Aorta (tissue), 5 donors: ENCODE measurements at regions not wholly inside any gene's neighbourhood (a gene's known extent, or its start where the extent isn't known, plus 50 kb on each side); places are given as distances from the start of the nearest gene placed in this dataset.

Experiments
- ATAC-seq: fragments of 200-7000 bp; cut with Tn5 transposase; one replicate; pipeline ENCODE4 v1.9.1; 2022; ENCODE audit warnings: moderate library complexity; ENCODE audit not compliant: low FRiP score
- DNase-seq, 2 donors: peaks; one replicate each; pipeline ENCODE4 v3.0.0-alpha.2; 2020
- H3K27ac ChIP-seq, 2 donors: one replicate each; pipeline ENCODE4 v1.5.1; 2013; ENCODE audit warnings: low read length in 2 of 2, mild to moderate bottlenecking in 2 of 2, moderate library complexity in 2 of 2, control low read depth in 1 of 2, inconsistent platforms in 1 of 2, low read depth in 1 of 2
- H3K27me3 ChIP-seq, 2 donors: one replicate each; pipeline ENCODE4 v1.6.1; 2013; ENCODE audit warnings: control low read depth in 1 of 2, low read length in 1 of 2, mild to moderate bottlenecking in 1 of 2, moderate library complexity in 1 of 2; ENCODE audit not compliant: insufficient read depth in 2 of 2, control insufficient read depth in 1 of 2
- H3K36me3 ChIP-seq, 2 donors: one replicate each; pipeline ENCODE4 v1.6.1; 2013; ENCODE audit warnings: control low read depth in 1 of 2, low read length in 1 of 2, mild to moderate bottlenecking in 1 of 2; ENCODE audit not compliant: insufficient read depth in 2 of 2, control insufficient read depth in 1 of 2
- H3K4me1 ChIP-seq, 2 donors: one replicate each; pipeline ENCODE4 v1.6.1; 2013; ENCODE audit warnings: low read length in 2 of 2, control low read depth in 1 of 2, mild to moderate bottlenecking in 1 of 2, moderate library complexity in 1 of 2; ENCODE audit not compliant: insufficient read depth in 2 of 2, control insufficient read depth in 1 of 2
- H3K4me3 ChIP-seq, 2 donors: one replicate each; pipeline ENCODE4 v1.5.1; 2013; ENCODE audit warnings: low read length in 2 of 2, control low read depth in 1 of 2, mild to moderate bottlenecking in 1 of 2
- H3K9me3 ChIP-seq: one replicate; pipeline ENCODE4 v1.6.1; 2013; ENCODE audit warnings: mild to moderate bottlenecking, low read length; ENCODE audit not compliant: control insufficient read depth
- WGBS, 2 donors: extraction: QIAGEN DNeasy Blood & Tissue Kit; methylation state at CpG; one replicate each; pipeline ENCODE4 v1.1.7; 2013; 5-methylcytosine and 5-hydroxymethylcytosine counted together
- intact Hi-C, 2 donors: fragments of 100-400 bp; cut with DNase I; formaldehyde crosslinking; loops; one replicate each; pipeline versions ENCODE4 v1.14.2 to v1.15.0; 2022
- donor health status: healthy with polysubstance abuse.
- donor health status: Bipolar disorder and iron deficiency.
- donor health status: DM: no; HTN: no; CAD: no.
- donor health status: DM: no; HTN: no; CAD: no.
- donor health status: DM: yes; HTN: yes; CAD: no.

DNA sequence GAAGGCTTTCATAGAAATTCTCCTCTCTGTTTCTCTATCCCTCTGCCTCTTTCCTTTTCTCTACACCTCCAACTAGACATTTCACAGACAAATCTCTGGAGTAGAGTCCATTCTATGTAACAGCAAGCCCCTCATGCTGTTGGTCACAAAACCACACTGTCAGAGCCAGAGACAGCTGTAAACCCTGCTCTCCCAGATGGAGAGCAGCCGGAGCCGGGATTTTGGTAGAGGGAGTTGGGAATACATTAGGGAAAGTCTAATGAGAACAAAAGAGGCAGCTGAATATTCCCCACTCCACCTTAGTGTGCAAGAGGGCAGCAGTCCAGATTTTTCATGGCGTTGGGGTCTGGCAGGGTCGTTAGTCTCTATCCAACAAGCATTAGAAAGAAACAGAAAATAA is 68.3 kb upstream of the EDN1 start:
- Histone ChIP-seq H3K27me3 (no peaks in the 10 kb centered on the region), H3K4me3 (no peak overlapping the region), H3K4me1 (no peaks in the 10 kb centered on the region), H3K27ac (no peak overlapping the region), H3K9me3 (no peaks in the 10 kb centered on the region), H3K36me3 (no peaks in the 10 kb centered on the region)
- ATAC-seq (no peak), DNase-seq (no peak)
- 67 to 78% methylated on average over 4 of the region's 4 CpGs for WGBS, 2 donors
- intact Hi-C loops = no loop called here

DNA sequence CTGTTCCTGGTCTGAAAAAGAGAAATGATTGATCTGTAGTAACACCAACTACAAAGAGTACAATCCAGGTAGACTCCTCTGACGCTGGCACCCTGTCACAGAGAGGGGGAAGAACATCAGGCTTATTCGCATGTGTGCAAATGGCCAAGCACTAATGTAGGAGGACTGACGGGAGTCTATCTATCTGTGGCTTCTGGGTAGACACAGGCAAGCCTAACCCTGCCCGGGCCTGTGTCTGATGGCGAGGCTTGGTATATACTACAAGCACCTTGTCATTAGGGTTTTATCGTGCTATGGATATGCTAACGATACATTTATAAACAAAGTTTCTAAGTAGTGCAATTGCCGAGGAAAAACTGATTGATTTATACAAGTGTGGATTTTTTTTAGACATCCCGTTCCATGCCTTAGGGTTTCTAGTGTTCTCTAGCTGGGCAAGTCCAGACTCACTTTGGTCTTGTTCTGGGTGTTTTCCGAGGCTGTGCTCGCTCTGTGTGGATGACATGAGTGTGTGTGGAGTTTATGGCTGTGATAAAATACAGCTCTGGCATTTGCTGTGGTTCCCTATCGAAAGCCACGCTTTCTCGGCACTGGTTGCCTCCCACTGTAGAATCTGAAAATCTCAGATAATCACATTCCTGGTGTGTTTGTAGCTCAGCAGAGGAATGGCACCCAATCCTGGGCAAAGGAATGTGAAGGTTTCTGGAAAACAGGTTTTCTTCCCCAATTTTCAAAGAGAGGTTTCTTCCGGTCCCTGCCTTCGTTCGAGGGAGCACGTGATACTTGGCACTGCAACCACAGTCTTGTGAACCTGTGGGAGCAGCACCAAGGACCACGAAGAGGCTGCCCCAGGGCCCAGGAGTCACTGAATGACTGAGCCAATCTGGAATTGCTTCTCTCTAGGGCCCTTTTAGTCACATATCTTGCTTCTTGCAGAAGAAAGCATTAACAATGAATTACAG is 67.5 kb upstream of the EDN1 start:
- Histone ChIP-seq H3K27me3 (no peaks in the 10 kb centered on the region), H3K9me3 (no peaks in the 10 kb centered on the region), H3K4me1 (no peaks in the 10 kb centered on the region), H3K4me3 (no peak overlapping the region), H3K36me3 (no peaks in the 10 kb centered on the region), H3K27ac (no peak overlapping the region)
- DNase-seq = no peak
- intact Hi-C loops = no loop called here
- no peak for ATAC-seq
- 84 to 90% methylated on average over 19 of the region's 19 CpGs for WGBS, 2 donors

DNA sequence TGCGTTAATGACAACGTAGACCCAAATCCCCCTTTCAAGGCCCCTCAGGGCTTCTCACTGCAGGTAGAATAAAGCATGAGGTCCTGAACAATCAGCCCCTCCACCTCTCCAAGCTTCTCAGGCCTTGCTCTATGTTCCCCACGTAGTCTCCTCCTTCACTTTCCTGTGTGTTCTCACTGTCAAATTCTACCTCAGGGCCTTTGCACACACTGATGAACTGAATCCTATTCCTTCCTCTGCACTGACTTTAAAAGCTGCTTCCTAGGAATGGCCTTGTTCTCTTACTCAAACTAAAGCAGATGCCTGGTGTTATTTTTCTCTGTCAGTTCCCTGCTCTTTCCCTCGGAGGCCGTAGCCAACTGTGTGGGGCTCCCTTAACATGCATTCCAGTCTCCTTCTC is 66.8 kb upstream of the EDN1 start:
- H3K4me1 ChIP-seq = no peaks in the 10 kb centered on the region
- DNase-seq (no peak), ATAC-seq (no peak)
- no peaks in the 10 kb centered on the region for H3K36me3 ChIP-seq
- WGBS, 2 donors = 92 to 93% methylated on average over 5 of the region's 5 CpGs
- H3K27me3 ChIP-seq = no peaks in the 10 kb centered on the region
- H3K27ac ChIP-seq = no peak overlapping the region
- intact Hi-C loops = no loop called here
- no peak overlapping the region for H3K4me3 ChIP-seq
- no peaks in the 10 kb centered on the region for H3K9me3 ChIP-seq

DNA sequence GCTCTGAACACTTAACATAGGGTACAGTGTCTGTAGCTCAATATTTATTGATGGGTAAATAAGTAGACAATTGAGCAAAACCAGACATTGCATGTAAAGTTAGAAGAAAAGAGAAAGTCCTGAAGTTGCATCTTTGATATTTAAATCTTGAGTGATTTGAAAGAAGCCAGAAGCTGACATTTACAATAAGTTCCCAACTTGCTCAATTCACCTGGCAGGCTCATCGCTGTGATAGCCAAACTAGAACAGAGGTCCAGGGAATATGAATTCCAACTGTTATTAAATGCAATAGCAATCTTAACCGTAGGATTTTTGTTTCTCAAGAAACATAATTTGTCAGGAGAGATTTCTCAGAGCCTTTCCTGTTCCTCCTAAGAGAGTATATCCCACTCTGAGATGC is 65.9 kb upstream of the EDN1 start:
- no peaks in the 10 kb centered on the region for H3K36me3 ChIP-seq
- H3K4me3 ChIP-seq = no peak overlapping the region
- no peaks in the 10 kb centered on the region for H3K27me3 ChIP-seq
- ATAC-seq (no peak), DNase-seq (no peak)
- H3K4me1 ChIP-seq = no peaks in the 10 kb centered on the region
- 81 to 88% methylated on average over 2 of the region's 2 CpGs for WGBS, 2 donors
- intact Hi-C loops = no loop called here
- H3K27ac ChIP-seq = no peak overlapping the region
- H3K9me3 ChIP-seq = no peaks in the 10 kb centered on the region

DNA sequence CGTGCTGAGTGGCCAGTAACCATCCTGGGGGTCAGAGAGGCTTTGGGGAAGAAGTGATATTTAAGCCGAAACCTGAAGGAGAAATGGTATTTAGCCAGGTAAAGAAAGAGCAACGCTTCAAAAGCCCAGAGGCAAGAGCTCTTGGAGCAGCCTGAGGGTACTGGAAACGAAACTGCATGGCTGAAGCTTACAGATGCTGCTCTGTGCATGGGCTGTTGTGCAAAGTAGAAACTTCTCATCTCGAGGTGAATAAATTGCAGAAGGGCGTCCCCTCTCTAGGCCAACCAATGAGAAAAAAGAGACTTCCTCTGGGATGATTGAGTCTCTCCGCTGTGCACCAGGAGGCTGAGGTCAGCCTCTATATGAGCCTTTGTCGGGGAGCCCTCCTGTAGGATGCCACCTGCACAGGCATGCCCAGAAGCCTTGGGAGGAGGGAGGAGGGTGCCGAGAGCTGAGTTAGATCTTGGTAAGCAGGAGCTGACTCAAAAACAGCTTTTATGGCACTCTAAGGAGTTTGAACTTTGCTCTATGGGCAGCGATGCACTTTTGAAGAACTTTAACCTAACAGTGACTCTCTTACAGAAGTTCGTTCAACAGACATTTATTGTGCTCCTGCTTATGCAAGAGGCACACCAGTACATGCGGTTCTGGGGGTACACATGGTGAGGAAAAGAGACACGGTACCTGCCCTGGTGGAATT is 61.6 kb upstream of the EDN1 start:
- Histone ChIP-seq H3K36me3 (no peaks in the 10 kb centered on the region), H3K9me3 (no peaks in the 10 kb centered on the region), H3K4me1 (no peaks in the 10 kb centered on the region), H3K4me3 (no peak overlapping the region), H3K27me3 (no peaks in the 10 kb centered on the region), H3K27ac (no peak overlapping the region)
- ATAC-seq (no peak), DNase-seq (no peak)
- intact Hi-C loops = no loop called here
- WGBS, 2 donors = 89% methylated on average over 13 of the region's 13 CpGs

DNA sequence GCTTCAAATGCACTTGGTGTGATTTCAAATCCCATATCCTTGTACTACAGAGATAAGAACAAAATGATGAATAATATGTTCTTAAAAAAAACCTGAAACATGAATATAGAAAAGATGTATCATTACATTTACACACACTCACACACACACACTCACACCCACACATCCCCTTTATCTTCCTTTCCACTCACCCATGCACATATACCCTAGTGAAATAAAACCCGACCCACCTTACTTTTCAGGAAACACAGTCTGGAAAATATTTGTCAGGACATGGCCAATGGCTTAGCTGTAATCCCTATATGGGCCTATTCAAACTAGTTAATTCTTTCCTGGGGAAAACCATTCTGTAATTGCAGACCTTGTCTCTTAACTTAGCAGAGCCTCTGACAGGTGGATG is 60.8 kb upstream of the EDN1 start:
- Histone ChIP-seq H3K4me3 (no peak overlapping the region), H3K36me3 (no peaks in the 10 kb centered on the region), H3K4me1 (no peaks in the 10 kb centered on the region), H3K9me3 (no peaks in the 10 kb centered on the region), H3K27ac (no peak overlapping the region), H3K27me3 (no peaks in the 10 kb centered on the region)
- intact Hi-C loops = no loop called here
- DNase-seq = no peak
- 90 to 97% methylated on average over 1 of the region's 1 CpG for WGBS, 2 donors
- ATAC-seq = no peak

DNA sequence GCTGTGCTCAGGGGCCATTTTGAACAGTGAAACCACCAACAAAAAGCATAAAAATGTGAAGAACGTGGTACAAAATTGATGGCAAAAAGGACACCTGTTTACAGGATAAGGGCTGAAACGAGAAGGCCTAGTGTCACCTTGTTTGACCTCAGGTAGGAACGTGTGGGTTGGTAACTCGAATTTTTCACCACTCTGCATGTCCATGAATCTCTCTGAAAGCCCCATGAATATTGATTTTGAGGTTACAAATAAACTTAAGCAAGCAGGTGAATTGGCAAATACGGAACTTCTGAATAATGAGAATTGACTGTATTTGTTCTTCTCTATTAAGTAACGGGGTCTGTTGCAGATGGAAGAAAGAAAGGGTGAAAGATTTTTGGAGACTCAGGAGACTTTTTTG is 59.6 kb upstream of the EDN1 start:
- WGBS, 2 donors = 91 to 92% methylated on average over 6 of the region's 6 CpGs
- DNase-seq (no peak), ATAC-seq (no peak)
- Histone ChIP-seq H3K36me3 (no peaks in the 10 kb centered on the region), H3K4me1 (no peaks in the 10 kb centered on the region), H3K27ac (no peak overlapping the region), H3K9me3 (no peaks in the 10 kb centered on the region), H3K4me3 (no peak overlapping the region), H3K27me3 (no peaks in the 10 kb centered on the region)
- intact Hi-C loops = loop anchor here (5.0 to 10.0 kb wide), 5 partner anchors 76 to 643 kb away; no protein-coding TSS in a partner anchor

DNA sequence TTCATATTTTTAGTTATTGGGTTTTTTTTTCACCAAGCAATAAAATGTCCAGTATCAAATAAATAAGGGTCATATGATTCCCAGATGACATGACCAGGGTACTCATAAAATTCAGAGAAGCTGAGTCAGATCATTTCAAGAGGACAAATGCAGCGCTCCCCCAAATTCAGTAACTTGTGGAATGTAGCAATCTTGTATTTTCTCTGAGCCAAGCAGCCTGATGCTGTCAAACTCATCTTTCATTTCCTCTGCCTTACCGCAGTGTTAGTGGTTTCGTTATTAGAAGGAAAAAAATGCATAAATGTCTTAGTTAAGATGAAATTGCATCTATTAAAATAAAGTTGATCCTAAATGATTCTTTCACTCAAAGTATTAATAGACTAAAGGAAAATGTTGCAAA is 57.8 kb upstream of the EDN1 start:
- no peaks in the 10 kb centered on the region for H3K9me3 ChIP-seq
- ATAC-seq (no peak), DNase-seq (no peak)
- H3K4me3 ChIP-seq = no peak overlapping the region
- H3K27ac ChIP-seq = no peak overlapping the region
- no peaks in the 10 kb centered on the region for H3K36me3 ChIP-seq
- 73 to 83% methylated on average over 3 of the region's 3 CpGs for WGBS, 2 donors
- intact Hi-C loops = loop anchor here (2.0 to 10.0 kb wide), 6 partner anchors 78 to 648 kb away; no protein-coding TSS in a partner anchor
- no peaks in the 10 kb centered on the region for H3K27me3 ChIP-seq
- no peaks in the 10 kb centered on the region for H3K4me1 ChIP-seq
